ENCODE measurements at regions not wholly inside any gene's neighbourhood (a gene's known extent, or its start where the extent isn't known, plus 50 kb on each side); places are given as distances from the start of the nearest gene placed in this dataset.

GRCh38 chr17:77666462-77666861, 292.0 kb upstream of the TNRC6C start:
- peak; percentile 15 for DNase-seq (ENCODE audit: low read depth, low spot score)

GRCh38 chr17:77666881-77667395, 291.6 kb upstream of the TNRC6C start:
- DNase-seq (ENCODE audit: low read depth, low spot score), result no peak

GRCh38 chr17:77667478-77667877, 291.0 kb upstream of the TNRC6C start:
- DNase-seq (ENCODE audit: low read depth, low spot score), result no peak

GRCh38 chr17:77668518-77668917, 290.0 kb upstream of the TNRC6C start:
- no peak for DNase-seq (ENCODE audit: low read depth, low spot score)

GRCh38 chr17:77670173-77670572, 288.3 kb upstream of the TNRC6C start:
- DNase-seq (ENCODE audit: low read depth, low spot score), result no peak

GRCh38 chr17:77674358-77674757, 284.1 kb upstream of the TNRC6C start:
- no peak for DNase-seq (ENCODE audit: low read depth, low spot score)

- no peak for DNase-seq (ENCODE audit: low read depth, low spot score)
Measured at GRCh38 chr17:77675411-77675810, 283.1 kb upstream of the TNRC6C start.

GRCh38 chr17:77675816-77676215, 282.7 kb upstream of the TNRC6C start:
- DNase-seq (ENCODE audit: low read depth, low spot score), result no peak

GRCh38 chr17:77676237-77676661, 282.3 kb upstream of the TNRC6C start:
- DNase-seq (ENCODE audit: low read depth, low spot score), result peak; percentile 83

- DNase-seq (ENCODE audit: low read depth, low spot score), result no peak
Measured at GRCh38 chr17:77677211-77677610, 281.3 kb upstream of the TNRC6C start.

GRCh38 chr17:77677630-77678029, 280.9 kb upstream of the TNRC6C start:
- DNase-seq (ENCODE audit: low read depth, low spot score), result no peak

- DNase-seq (ENCODE audit: low read depth, low spot score), result no peak
Measured at GRCh38 chr17:77679589-77679988, 278.9 kb upstream of the TNRC6C start.

GRCh38 chr17:77681861-77682260, 276.6 kb upstream of the TNRC6C start:
- DNase-seq (ENCODE audit: low read depth, low spot score), result no peak

GRCh38 chr17:77684803-77685798, 273.4 kb upstream of the TNRC6C start:
- DNase-seq (ENCODE audit: low read depth, low spot score), result no peak

- DNase-seq (ENCODE audit: low read depth, low spot score), result no peak
Measured at GRCh38 chr17:77685881-77686486, 272.5 kb upstream of the TNRC6C start.

- DNase-seq (ENCODE audit: low read depth, low spot score), result no peak
Measured at GRCh38 chr17:77686903-77687302, 271.6 kb upstream of the TNRC6C start.

GRCh38 chr17:77687417-77687816, 271.1 kb upstream of the TNRC6C start:
- DNase-seq (ENCODE audit: low read depth, low spot score), result no peak

GRCh38 chr17:77687921-77688320, 270.6 kb upstream of the TNRC6C start:
- DNase-seq (ENCODE audit: low read depth, low spot score), result no peak

- no peak for DNase-seq (ENCODE audit: low read depth, low spot score)
Measured at GRCh38 chr17:77688369-77688768, 270.1 kb upstream of the TNRC6C start.

GRCh38 chr17:77690271-77691161, 268.0 kb upstream of the TNRC6C start:
- no peak for DNase-seq (ENCODE audit: low read depth, low spot score)

GRCh38 chr17:77691216-77692085, 267.1 kb upstream of the TNRC6C start:
- DNase-seq (ENCODE audit: low read depth, low spot score), result no peak

Measured in ELF-1 (cell line).